HG02763 (cell line): ENCODE measurements at regions not wholly inside any gene's neighbourhood (a gene's known extent, or its start where the extent isn't known, plus 50 kb on each side); places are given as distances from the start of the nearest gene placed in this dataset.
"Not testable (repeated sequence)": the region's sequence is repeated elsewhere in the genome, so short reads cannot be mapped to it uniquely, and the experiment has no call there.

Experiments
- ATAC-seq: cut with Tn5 transposase; IDR thresholded peaks from one replicate; pipeline ENCODE4 v1.9.1; 2021; ENCODE audit warnings: mild to moderate bottlenecking, moderate library complexity; ENCODE audit not compliant: unreplicated experiment

GRCh38 chr14:97946641-97947040 is 1149.5 kb downstream of the VRK1 start:
- no peak for ATAC-seq

DNA sequence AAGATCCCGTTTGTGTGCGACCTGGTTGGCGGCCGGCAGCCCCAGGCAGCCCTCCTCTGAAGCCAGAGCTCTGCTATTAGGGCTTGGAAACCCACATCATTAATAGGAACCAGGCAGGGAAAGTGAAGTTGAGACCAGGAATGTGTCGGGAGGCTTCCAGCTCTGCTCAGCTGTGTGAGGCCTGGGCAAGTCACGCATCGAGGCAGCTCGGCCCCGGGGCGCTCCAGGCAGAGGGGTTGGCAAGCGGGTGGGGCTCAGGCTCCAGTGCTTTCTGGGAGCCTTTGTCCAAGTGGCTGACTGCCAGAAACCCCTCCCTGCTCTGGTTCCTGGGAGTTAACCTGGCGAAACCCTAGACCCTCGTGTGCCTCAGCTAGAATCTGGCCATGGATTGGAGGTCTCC is 1151.7 kb downstream of the VRK1 start:
- no peak for ATAC-seq

DNA sequence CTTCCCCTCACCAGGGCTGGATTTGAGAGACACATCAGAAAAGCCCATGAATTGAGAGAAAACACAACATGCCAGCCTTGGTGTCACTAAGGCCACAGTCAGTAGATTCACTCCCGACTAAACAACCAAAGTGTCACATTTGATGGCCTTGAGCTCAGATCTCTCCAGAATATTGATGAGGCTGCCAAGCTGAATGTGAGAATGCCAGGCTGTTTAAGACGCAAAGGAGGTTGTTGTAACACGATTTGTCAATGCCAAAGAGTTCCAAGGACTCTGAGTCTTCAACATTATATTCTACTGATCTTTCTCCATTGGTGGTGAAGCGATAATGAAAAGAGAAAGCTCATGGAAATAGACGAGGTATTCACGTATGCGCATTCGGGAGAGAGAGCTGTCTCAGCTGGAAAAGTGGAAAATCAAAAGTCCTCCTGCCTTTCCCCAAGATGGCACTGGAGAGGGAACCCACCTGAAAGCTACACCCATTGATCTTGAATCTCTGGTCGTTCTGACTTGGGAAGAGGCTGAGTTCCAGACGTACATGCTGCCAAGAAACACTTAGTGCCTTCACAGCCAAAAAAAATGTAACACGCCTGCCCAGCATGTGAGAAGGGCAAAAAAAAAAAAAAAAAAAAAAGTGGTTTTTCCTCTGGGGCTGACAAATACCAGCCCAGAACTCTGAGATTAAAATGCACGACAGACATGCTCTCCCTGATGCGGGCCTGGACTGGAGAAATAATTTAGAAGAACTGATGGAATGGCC is 1159.6 kb downstream of the VRK1 start:
- no peak for ATAC-seq

GRCh38 chr14:97959251-97959650 is 1162.1 kb downstream of the VRK1 start:
- ATAC-seq = no peak

DNA sequence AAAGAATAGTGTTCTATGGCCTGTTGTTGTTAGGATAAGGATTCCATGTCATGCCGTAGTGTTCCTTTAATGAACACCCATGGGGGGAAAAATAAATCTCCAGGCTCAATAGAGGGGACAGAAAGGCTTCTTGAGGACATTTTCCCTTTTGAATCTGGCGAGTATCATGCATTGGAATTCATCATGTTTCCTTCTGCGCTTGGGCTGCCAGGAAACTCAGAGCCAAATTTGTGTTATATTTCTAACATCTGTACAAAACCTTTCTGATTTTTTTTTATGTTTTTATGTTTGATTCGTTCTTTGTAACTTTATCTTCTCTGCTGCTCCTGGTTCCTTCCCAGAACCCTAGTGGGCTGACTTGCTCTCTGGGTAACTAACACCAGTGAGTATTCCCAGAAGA is 1163.3 kb downstream of the VRK1 start:
- ATAC-seq = no peak

- ATAC-seq = no peak
These were observed 1173.0 kb downstream of the VRK1 start for GRCh38 chr14:97970222-97970621.

DNA sequence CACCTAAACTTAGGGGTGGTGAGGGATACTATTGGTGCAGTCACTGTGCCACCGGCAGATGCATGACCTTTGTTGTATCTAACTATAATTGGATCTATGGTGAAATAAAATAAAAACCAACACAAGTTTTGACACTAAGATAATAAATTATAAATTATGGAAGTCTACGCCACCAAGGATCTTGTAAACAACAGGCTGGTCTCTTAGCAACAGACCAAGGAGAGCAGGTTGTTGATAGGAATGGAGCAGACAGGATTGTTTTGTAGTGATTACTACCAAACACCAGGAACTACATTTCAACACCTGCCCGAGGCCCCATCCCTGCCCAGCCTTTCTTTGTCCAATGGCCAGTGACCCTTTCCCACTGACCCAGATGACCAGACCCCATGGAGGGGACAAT is 1178.0 kb downstream of the VRK1 start:
- ATAC-seq = no peak

- ATAC-seq = no peak
These were observed 1178.8 kb downstream of the VRK1 start for GRCh38 chr14:97975962-97976361.

GRCh38 chr14:97976861-97977260 is 1179.7 kb downstream of the VRK1 start:
- ATAC-seq = no peak

- ATAC-seq = no peak
These were observed 1180.6 kb downstream of the VRK1 start for GRCh38 chr14:97977651-97978261.

- no peak for ATAC-seq
These were observed 1181.2 kb downstream of the VRK1 start for GRCh38 chr14:97978341-97978740.

GRCh38 chr14:97993508-97994019 is 1196.4 kb downstream of the VRK1 start:
- no peak for ATAC-seq

DNA sequence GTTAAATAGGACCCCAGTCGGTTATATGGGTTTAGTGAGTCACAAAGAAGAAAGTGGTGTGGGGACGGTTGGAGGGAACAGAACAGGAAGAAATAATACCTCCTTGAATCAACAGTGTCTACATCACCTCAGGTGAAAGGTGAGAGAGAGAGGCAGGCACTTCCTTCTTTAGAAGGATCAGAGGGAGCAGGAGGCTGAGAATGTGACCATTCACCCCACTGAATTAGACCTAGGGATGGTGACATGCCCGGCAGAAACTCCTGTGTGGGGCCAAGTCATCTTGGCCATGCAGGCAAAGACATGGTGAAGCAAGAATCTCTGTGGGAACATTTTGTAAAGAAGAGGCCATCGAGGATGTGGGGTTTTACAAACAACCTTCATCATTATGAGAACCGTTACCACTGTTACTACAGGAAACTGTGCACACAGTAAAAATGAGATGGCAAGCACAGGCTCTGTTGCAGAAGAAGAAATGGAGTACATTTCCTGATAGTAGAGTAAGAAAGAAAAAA is 1196.9 kb downstream of the VRK1 start:
- no peak for ATAC-seq

- ATAC-seq = no peak
These were observed 1197.9 kb downstream of the VRK1 start for GRCh38 chr14:97995038-97995437.

DNA sequence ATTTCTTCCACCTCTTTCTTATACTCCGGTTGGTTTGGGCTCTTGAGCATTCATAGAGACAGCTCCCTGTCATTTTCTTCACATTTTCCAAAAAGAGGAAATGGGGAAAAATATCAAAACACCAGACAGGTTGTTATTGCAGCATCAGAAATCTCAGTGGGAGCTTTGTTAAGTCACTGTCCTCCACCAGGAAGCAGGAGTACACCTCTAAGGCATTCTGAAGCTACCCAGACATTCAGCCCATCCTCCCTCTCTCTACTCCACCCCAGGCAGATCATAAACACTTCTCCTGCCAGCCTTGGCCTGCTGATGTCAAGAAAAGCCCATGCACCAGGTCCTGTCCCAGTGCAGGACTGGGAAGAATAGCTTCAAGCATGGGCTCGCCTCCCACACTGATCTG is 1198.3 kb downstream of the VRK1 start:
- no peak for ATAC-seq

GRCh38 chr14:98006008-98006407 is 1208.8 kb downstream of the VRK1 start:
- no peak for ATAC-seq

GRCh38 chr14:98008381-98009113 is 1211.4 kb downstream of the VRK1 start:
- no peak for ATAC-seq

DNA sequence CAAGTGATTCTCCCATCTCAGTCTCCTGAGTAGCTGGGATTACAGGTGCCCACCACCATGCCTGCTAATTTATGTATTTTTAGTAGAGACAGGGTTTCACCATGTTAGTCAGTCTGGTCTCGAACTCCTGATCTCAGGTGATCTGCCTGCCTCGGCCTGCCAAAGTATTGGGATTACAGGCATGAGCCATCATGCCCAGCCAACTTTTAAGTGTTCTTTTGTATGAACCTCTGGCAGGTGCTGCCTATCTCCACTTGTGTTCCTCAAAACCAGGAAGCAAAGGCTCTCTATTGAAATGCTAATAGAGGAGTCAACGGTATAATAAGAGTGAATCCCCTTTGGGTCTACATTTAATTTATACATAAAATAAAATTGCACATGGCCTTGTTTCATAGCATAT is 1212.0 kb downstream of the VRK1 start:
- ATAC-seq = not testable (repeated sequence)

DNA sequence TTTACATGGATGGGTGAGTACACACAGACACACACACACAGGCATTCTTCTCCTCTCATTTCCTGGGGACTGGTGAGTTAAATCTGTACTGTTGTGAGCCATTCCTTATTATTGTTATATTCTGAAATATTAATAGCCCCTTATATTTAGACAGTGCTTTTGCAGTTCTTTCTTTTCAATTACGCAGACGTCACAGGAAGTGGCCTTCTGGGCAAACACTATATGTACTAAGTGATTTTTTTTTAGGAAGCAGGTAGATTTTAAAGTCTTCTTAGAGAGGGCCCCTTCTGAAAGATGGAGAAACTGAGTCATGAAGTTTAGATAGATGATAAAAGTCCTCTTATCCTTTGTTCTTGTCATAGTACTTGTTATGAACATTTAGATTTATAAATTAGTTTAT is 1213.6 kb downstream of the VRK1 start:
- no peak for ATAC-seq

DNA sequence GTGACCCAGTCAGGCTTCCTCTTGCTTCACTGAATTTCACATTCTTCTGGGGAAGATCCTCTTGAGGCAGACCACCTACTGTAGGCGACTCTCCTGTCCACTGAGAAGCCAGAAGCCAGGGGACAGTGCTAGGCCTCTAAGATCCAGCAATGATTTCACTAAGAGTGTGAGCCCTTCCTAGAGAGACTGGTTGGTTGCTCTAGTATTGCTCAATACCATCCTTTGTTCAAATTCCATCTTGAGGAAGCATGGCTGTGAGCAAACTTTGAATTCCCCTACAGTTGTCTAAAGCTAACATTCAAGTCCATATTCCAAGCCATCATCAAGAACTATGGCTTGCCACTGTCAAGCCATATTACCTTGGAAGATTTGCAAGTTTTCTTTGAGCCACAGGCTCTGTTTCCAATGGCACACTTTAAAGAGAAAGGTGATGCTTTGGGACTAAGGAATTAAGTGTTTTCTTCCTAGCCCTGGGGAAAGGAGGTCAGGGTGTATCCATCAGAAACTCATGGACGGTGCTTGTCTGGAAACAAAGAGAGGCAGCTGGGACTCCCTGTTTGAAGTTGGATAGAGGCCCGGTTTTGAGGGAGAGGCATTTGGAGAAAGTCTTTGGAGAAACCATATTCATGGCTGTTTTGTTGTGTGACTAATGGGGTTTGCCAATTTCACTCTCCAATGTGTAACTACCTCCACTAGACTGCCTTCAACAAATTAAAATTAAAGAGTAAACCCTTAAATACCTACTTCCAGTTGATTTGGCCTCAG is 1217.9 kb downstream of the VRK1 start:
- no peak for ATAC-seq

GRCh38 chr14:98015921-98016320 is 1218.7 kb downstream of the VRK1 start:
- no peak for ATAC-seq
